H9 (cell line): ENCODE measurements at regions not wholly inside any gene's neighbourhood (a gene's known extent, or its start where the extent isn't known, plus 50 kb on each side); places are given as distances from the start of the nearest gene placed in this dataset.

Experiments used
- DNase-seq: peaks from one replicate; pipeline ENCODE4 v3.0.0-alpha.2; 2017
- H2AFZ ChIP-seq: one replicate; pipeline ENCODE4 v1.6.1; 2013; ENCODE audit warnings: mild to moderate bottlenecking, low read length, control low read depth, moderate library complexity
- H2AK5ac ChIP-seq: 2 replicates; pipeline ENCODE4 v1.6.1; 2013; ENCODE audit warnings: low read length, control low read depth, mixed read lengths; ENCODE audit not compliant: insufficient read length
- H2BK120ac ChIP-seq: one replicate; pipeline ENCODE4 v1.6.1; 2013; ENCODE audit warnings: low read depth, mild to moderate bottlenecking, low read length, control low read depth, inconsistent platforms; ENCODE audit not compliant: poor library complexity, severe bottlenecking
- H2BK12ac ChIP-seq: 2 replicates; pipeline ENCODE4 v1.6.1; 2013; ENCODE audit warnings: low read length, control low read depth, mixed read lengths, low read depth; ENCODE audit not compliant: insufficient read length
- H2BK15ac ChIP-seq: 2 replicates; pipeline ENCODE4 v1.6.1; 2013; ENCODE audit warnings: low read depth, low read length, control low read depth
- H2BK20ac ChIP-seq: one replicate; pipeline ENCODE4 v1.6.1; 2013; ENCODE audit warnings: low read depth, mild to moderate bottlenecking, low read length, control low read depth, inconsistent platforms; ENCODE audit not compliant: poor library complexity, severe bottlenecking
- H2BK5ac ChIP-seq: 2 replicates; pipeline ENCODE4 v1.6.1; 2013; ENCODE audit warnings: low read length, control low read depth, mixed read lengths; ENCODE audit not compliant: insufficient read length
- H3K14ac ChIP-seq: 2 replicates; pipeline ENCODE4 v1.6.1; 2013; ENCODE audit warnings: low read length, control low read depth; ENCODE audit not compliant: insufficient read depth
- H3K18ac ChIP-seq: 2 replicates; pipeline ENCODE4 v1.6.1; 2013; ENCODE audit warnings: low read depth, mild to moderate bottlenecking, mixed read lengths, low read length, control low read depth; ENCODE audit not compliant: insufficient read length
- H3K23ac ChIP-seq: 2 replicates; pipeline ENCODE4 v1.6.1; 2013; ENCODE audit warnings: low read length, control low read depth, mixed read lengths, low read depth; ENCODE audit not compliant: insufficient read length
- H3K23me2 ChIP-seq: 2 replicates; pipeline ENCODE4 v1.6.1; 2013; ENCODE audit warnings: low read depth, mild to moderate bottlenecking, mixed read lengths, low read length, control low read depth; ENCODE audit not compliant: insufficient read length, poor library complexity, severe bottlenecking
- H3K27ac ChIP-seq: 2 replicates; pipeline ENCODE4 v1.5.1; 2013; ENCODE audit warnings: low read length, control low read depth, mixed read lengths, low read depth; ENCODE audit not compliant: insufficient read length
- H3K27me3 ChIP-seq: 2 replicates; pipeline ENCODE4 v1.6.1; 2013; ENCODE audit warnings: low read length, control low read depth, inconsistent platforms; ENCODE audit not compliant: insufficient read depth
- H3K4ac ChIP-seq: 2 replicates; pipeline ENCODE4 v1.6.1; 2013; ENCODE audit warnings: low read depth, mild to moderate bottlenecking, control low read depth, inconsistent platforms, low read length, moderate library complexity
- H3K4me1 ChIP-seq: 2 replicates; pipeline ENCODE4 v1.6.1; 2013; ENCODE audit warnings: low read length, control low read depth, inconsistent platforms; ENCODE audit not compliant: insufficient read depth
- H3K4me2 ChIP-seq: 2 replicates; pipeline ENCODE4 v1.6.1; 2013; ENCODE audit warnings: low read length, control low read depth, mixed read lengths; ENCODE audit not compliant: insufficient read length, insufficient read depth
- H3K56ac ChIP-seq: 2 replicates; pipeline ENCODE4 v1.6.1; 2013; ENCODE audit warnings: low read depth, mild to moderate bottlenecking, mixed read lengths, low read length, control low read depth; ENCODE audit not compliant: insufficient read length
- H3K79me1 ChIP-seq: 2 replicates; pipeline ENCODE4 v1.6.1; 2013; ENCODE audit warnings: low read depth, mild to moderate bottlenecking, moderate library complexity, low read length, control low read depth, inconsistent platforms; ENCODE audit not compliant: insufficient read depth, poor library complexity, severe bottlenecking
- H3K79me2 ChIP-seq: 2 replicates; pipeline ENCODE4 v1.6.1; 2013; ENCODE audit warnings: low read length, control low read depth, inconsistent platforms; ENCODE audit not compliant: insufficient read depth
- H3K9ac ChIP-seq: 2 replicates; pipeline ENCODE4 v1.6.1; 2013; ENCODE audit warnings: low read length, control low read depth, mixed read lengths; ENCODE audit not compliant: insufficient read length; ENCODE audit errors: extremely low read depth
- H3K9me3 ChIP-seq: one replicate; pipeline ENCODE4 v1.6.1; 2013; ENCODE audit warnings: low read depth, low read length, inconsistent platforms; ENCODE audit not compliant: control insufficient read depth
- H3T11ph ChIP-seq: one replicate; pipeline ENCODE4 v1.6.1; 2013; ENCODE audit warnings: mild to moderate bottlenecking, low read length, control low read depth, inconsistent platforms
- H4K20me1 ChIP-seq: one replicate; pipeline ENCODE4 v1.6.1; 2013; ENCODE audit not compliant: control insufficient read depth, insufficient read length, insufficient read depth
- H4K5ac ChIP-seq: 2 replicates; pipeline ENCODE4 v1.6.1; 2013; ENCODE audit warnings: low read depth, mild to moderate bottlenecking, mixed read lengths, low read length, control low read depth; ENCODE audit not compliant: insufficient read length
- H4K8ac ChIP-seq: replicated peaks from 2 replicates; pipeline ENCODE4 v1.6.1; 2013; ENCODE audit warnings: low read length, control low read depth, mixed read lengths, low read depth; ENCODE audit not compliant: insufficient read length
- H4K91ac ChIP-seq: 2 replicates; pipeline ENCODE4 v1.6.1; 2013; ENCODE audit warnings: low read depth, mild to moderate bottlenecking, moderate library complexity, mixed read lengths, low read length, control low read depth; ENCODE audit not compliant: insufficient read length
- H3K27ac Mint-ChIP-seq, 3 experiments: 2 replicates in 2 of 3; 3 replicates in 1 of 3; pipeline ENCODE4 v1.8.0; 2020 to 2021; ENCODE audit warnings: mixed read lengths in 3 of 3, mild to moderate bottlenecking in 1 of 3, moderate library complexity in 1 of 3
- H3K27me3 Mint-ChIP-seq: 2 replicates; pipeline ENCODE4 v1.8.0; 2021; ENCODE audit warnings: low read depth, mild to moderate bottlenecking, moderate library complexity, mixed read lengths
- H3K36me3 Mint-ChIP-seq, 3 experiments: 2 replicates in 2 of 3; 3 replicates in 1 of 3; pipeline ENCODE4 v1.8.0; 2020 to 2021; ENCODE audit warnings: low read depth in 3 of 3, mixed read lengths in 3 of 3; ENCODE audit not compliant: insufficient read depth in 1 of 3
- H3K4me1 Mint-ChIP-seq, 2 experiments: 2 replicates each; pipeline ENCODE4 v1.8.0; 2020; ENCODE audit warnings: mixed read lengths in 2 of 2
- H3K4me3 Mint-ChIP-seq, 2 experiments: 2 replicates in 1 of 2; 3 replicates in 1 of 2; pipeline ENCODE4 v1.8.0; 2020 to 2021; ENCODE audit warnings: mild to moderate bottlenecking in 2 of 2, mixed read lengths in 2 of 2, moderate library complexity in 1 of 2
- H3K9me3 Mint-ChIP-seq, 2 experiments: 2 replicates in 1 of 2; 3 replicates in 1 of 2; pipeline ENCODE4 v1.8.0; 2020; ENCODE audit warnings: mild to moderate bottlenecking in 2 of 2, mixed read lengths in 2 of 2, moderate library complexity in 1 of 2
- WGBS: extraction: QIAGEN DNeasy Blood & Tissue Kit; methylation state at CpG from one replicate; pipeline ENCODE4 v1.1.7; 2013; ENCODE audit warnings: missing lambda C conversion rate, low lambda C conversion rate, mixed read lengths; ENCODE audit not compliant: insufficient read length; ENCODE audit errors: extremely low coverage; 5-methylcytosine and 5-hydroxymethylcytosine counted together
- TF ChIP-seq, protein P1 (sequence below): fragments of 200-600 bp; sonication (generic); conservative IDR thresholded peaks from 3 replicates; pipeline ENCODE4 v1.8.0; 2021; ENCODE audit warnings: antibody characterized with exemption, mild to moderate bottlenecking

- H3K18ac ChIP-seq, result no peak overlapping the region
- no peak overlapping the region for H4K5ac ChIP-seq
- no peaks in the 10 kb centered on the region for H3K27me3 Mint-ChIP-seq
- H2BK12ac ChIP-seq, result no peak overlapping the region
- H3K27ac Mint-ChIP-seq, result no peak overlapping the region
- DNase-seq, result no peak
- H3K4me2 ChIP-seq, result no peak overlapping the region
- H3K23me2 ChIP-seq, result no peaks in the 10 kb centered on the region
- no peak overlapping the region for H2AFZ ChIP-seq
- H4K8ac ChIP-seq, result no peak overlapping the region
- H3K9ac ChIP-seq, result no peak overlapping the region
- no peak overlapping the region for H3T11ph ChIP-seq
- no peak overlapping the region for H2BK20ac ChIP-seq
- TF ChIP-seq, protein P1, sequence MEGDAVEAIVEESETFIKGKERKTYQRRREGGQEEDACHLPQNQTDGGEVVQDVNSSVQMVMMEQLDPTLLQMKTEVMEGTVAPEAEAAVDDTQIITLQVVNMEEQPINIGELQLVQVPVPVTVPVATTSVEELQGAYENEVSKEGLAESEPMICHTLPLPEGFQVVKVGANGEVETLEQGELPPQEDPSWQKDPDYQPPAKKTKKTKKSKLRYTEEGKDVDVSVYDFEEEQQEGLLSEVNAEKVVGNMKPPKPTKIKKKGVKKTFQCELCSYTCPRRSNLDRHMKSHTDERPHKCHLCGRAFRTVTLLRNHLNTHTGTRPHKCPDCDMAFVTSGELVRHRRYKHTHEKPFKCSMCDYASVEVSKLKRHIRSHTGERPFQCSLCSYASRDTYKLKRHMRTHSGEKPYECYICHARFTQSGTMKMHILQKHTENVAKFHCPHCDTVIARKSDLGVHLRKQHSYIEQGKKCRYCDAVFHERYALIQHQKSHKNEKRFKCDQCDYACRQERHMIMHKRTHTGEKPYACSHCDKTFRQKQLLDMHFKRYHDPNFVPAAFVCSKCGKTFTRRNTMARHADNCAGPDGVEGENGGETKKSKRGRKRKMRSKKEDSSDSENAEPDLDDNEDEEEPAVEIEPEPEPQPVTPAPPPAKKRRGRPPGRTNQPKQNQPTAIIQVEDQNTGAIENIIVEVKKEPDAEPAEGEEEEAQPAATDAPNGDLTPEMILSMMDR, result no peak
- H2BK15ac ChIP-seq, result no peak overlapping the region
- H3K27me3 ChIP-seq, result no peaks in the 10 kb centered on the region
- no peak overlapping the region for H3K4ac ChIP-seq
- no peaks in the 10 kb centered on the region for H4K20me1 ChIP-seq
- no peaks in the 10 kb centered on the region for H3K9me3 ChIP-seq
- no peak overlapping the region for H2BK120ac ChIP-seq
- H3K56ac ChIP-seq, result no peak overlapping the region
- no peak overlapping the region for H3K4me3 Mint-ChIP-seq
- H3K9me3 Mint-ChIP-seq, result no peaks in the 10 kb centered on the region; a peak in 1 of 5 replicates
- H3K4me1 Mint-ChIP-seq, result peaks cover 0 to 5% of the 10 kb centered on the region in 2 experiments; a peak in 1 of 4 replicates
- no peak overlapping the region for H4K91ac ChIP-seq
- H3K79me2 ChIP-seq, result no peaks in the 10 kb centered on the region
- no peak overlapping the region for H2AK5ac ChIP-seq
- no peaks in the 10 kb centered on the region for H3K79me1 ChIP-seq
- no peaks in the 10 kb centered on the region for H3K4me1 ChIP-seq
- no peaks in the 10 kb centered on the region; a peak in 2 of 7 replicates for H3K36me3 Mint-ChIP-seq
- H3K14ac ChIP-seq, result no peak overlapping the region
- WGBS, result no CpG with 5 or more reads among the region's 1 CpG
- H3K27ac ChIP-seq, result no peak overlapping the region
- H2BK5ac ChIP-seq, result no peak overlapping the region
- no peak overlapping the region for H3K23ac ChIP-seq
These were observed 291.3 kb upstream of the COL3A1 start for GRCh38 chr2:188682838-188683237.
